ENCODE measurements at regions not wholly inside any gene's neighbourhood (a gene's known extent, or its start where the extent isn't known, plus 50 kb on each side); places are given as distances from the start of the nearest gene placed in this dataset.

GRCh38 chr4:189198624-189199023 is 742.0 kb upstream of the FRG1 start:
- no peak for TF ChIP-seq ZBTB1 (tag by site-specific recombination; IDR thresholded peaks at IDR 0.05)
- TF ChIP-seq CTCF (tag by site-specific recombination; IDR thresholded peaks at IDR 0.05): no peak
- TF ChIP-seq TCF7L2 (IDR thresholded peaks at IDR 0.05; ENCODE audit: borderline replicate concordance, low read depth, low read length): no peak
- TF ChIP-seq, protein P1, sequence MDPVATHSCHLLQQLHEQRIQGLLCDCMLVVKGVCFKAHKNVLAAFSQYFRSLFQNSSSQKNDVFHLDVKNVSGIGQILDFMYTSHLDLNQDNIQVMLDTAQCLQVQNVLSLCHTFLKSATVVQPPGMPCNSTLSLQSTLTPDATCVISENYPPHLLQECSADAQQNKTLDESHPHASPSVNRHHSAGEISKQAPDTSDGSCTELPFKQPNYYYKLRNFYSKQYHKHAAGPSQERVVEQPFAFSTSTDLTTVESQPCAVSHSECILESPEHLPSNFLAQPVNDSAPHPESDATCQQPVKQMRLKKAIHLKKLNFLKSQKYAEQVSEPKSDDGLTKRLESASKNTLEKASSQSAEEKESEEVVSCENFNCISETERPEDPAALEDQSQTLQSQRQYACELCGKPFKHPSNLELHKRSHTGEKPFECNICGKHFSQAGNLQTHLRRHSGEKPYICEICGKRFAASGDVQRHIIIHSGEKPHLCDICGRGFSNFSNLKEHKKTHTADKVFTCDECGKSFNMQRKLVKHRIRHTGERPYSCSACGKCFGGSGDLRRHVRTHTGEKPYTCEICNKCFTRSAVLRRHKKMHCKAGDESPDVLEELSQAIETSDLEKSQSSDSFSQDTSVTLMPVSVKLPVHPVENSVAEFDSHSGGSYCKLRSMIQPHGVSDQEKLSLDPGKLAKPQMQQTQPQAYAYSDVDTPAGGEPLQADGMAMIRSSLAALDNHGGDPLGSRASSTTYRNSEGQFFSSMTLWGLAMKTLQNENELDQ (tag by site-specific recombination; IDR thresholded peaks at IDR 0.05; ENCODE audit: low read depth): no peak
- TF ChIP-seq ZNF274 (IDR thresholded peaks at IDR 0.05; ENCODE audit: low read length): no peak
- TF ChIP-seq ZNF274 (tag by site-specific recombination; IDR thresholded peaks at IDR 0.05; ENCODE audit: borderline replicate concordance): no peak
